ENCODE measurements at regions not wholly inside any gene's neighbourhood (a gene's known extent, or its start where the extent isn't known, plus 50 kb on each side); places are given as distances from the start of the nearest gene placed in this dataset.

DNA sequence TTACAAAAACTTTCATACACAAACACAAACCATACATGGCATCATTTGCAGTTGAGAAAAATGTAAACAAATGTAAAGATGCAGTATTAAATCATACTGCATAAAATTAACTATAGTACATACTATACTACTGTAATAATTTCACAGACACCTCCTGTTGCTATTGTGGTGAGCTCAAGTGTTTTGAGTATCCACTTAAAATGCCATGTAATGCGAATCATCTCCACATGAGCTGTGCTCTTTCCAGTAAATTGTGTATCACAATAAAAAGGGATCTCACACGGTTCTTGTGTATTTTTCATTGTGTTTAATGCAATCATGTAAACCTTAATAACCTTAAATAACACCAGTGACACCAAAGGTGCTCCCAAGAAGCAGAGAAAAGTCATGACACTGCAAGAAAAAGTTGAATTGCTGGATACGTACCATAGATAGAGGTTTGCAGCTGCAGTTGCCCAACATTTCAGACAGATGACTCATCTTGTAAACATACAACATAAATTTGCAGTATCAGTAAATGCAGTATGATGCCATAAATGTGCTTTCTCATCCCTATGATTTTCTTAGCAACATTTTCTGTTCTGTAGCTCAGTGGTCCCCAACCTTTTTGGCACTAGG, 166.6 kb downstream of the RAP2A start:
- FAIRE-seq = no peak
- CTCF ChIA-PET (ENCODE audit: partially characterized antibody) = no interaction called here
- no peak overlapping the region for H4K91ac ChIP-seq (replicated peaks; ENCODE audit: insufficient read length, low read length)

More for the DNA sequence above, 166.6 kb downstream of the RAP2A start:
- H3K4ac ChIP-seq (replicated peaks; ENCODE audit: insufficient read length, low read depth, low read length) = no peak overlapping the region
- no peak overlapping the region for H3K27ac ChIP-seq (ENCODE audit: low read depth, low read length)
- H3K23ac ChIP-seq (ENCODE audit: insufficient read length) = no peak overlapping the region
- no peak overlapping the region for H3K4me3 ChIP-seq (ENCODE audit: extremely low read depth in 1 of 4, insufficient read depth in 2 of 4, low read depth in 3 of 4, low read length in 4 of 4)
- no peak overlapping the region for H2BK120ac ChIP-seq (replicated peaks; ENCODE audit: low read depth, low read length)
- TF ChIP-seq NRF1 (IDR thresholded peaks at IDR 0.05; ENCODE audit: low read depth, low read length) (no peak), CEBPB (IDR thresholded peaks at IDR 0.05; ENCODE audit: low read depth, low read length) (no peak)
- H2AFZ ChIP-seq (ENCODE audit: low read length) = no peak overlapping the region
- no peak overlapping the region for H2BK12ac ChIP-seq (ENCODE audit: low read depth, low read length)
- no peak for DNase-seq (ENCODE audit: low read depth in 1 of 2, low spot score in 2 of 2)
- WGBS, 2 experiments (ENCODE audit: extremely low coverage in 1 of 2, insufficient coverage in 1 of 2, insufficient read length in 1 of 2, insufficient replicate concordance in 2 of 2, low coverage in 1 of 2, low lambda C conversion rate in 2 of 2, missing lambda C conversion rate in 1 of 2) = 81% methylated on average over 3 of the region's 3 CpGs; no CpG with 5 or more reads in 1 of the 2 experiments
- POLR2A ChIA-PET (ENCODE audit: partially characterized antibody) = no interaction called here
- H3K4me1 ChIP-seq (replicated peaks in 1 of 4; ENCODE audit: control insufficient read depth in 3 of 4, insufficient read depth in 4 of 4, low read length in 3 of 4) = no peaks in the 10 kb centered on the region; a peak in 1 of 7 replicates
- H3K56ac ChIP-seq (replicated peaks; ENCODE audit: insufficient read length, low read depth, low read length) = no peak overlapping the region
- H3K36me3 ChIP-seq (ENCODE audit: control insufficient read depth in 2 of 4, insufficient read depth in 4 of 4, low read length in 3 of 4) = no peaks in the 10 kb centered on the region
- H2BK15ac ChIP-seq (ENCODE audit: low read length) = no peak overlapping the region
- H3K79me2 ChIP-seq (ENCODE audit: control insufficient read depth in 1 of 2, insufficient read depth in 2 of 2, low read length in 2 of 2) = no peaks in the 10 kb centered on the region
- no peaks in the 10 kb centered on the region for H3K27me3 ChIP-seq (replicated peaks in 1 of 4; ENCODE audit: control insufficient read depth in 3 of 4, extremely low read depth in 1 of 4, insufficient read depth in 3 of 4, low read length in 3 of 4)
- H3K18ac ChIP-seq (ENCODE audit: extremely low read depth, low read length) = no peak overlapping the region
- H2BK5ac ChIP-seq (ENCODE audit: low read depth, low read length) = no peak overlapping the region
- no peaks in the 10 kb centered on the region for H3K79me1 ChIP-seq (ENCODE audit: low read depth, low read length)
- no peak overlapping the region for H3K14ac ChIP-seq (ENCODE audit: insufficient read length)
- H2AK5ac ChIP-seq (ENCODE audit: low read depth, low read length) = no peak overlapping the region
- no peak overlapping the region for H2BK20ac ChIP-seq (ENCODE audit: low read length)
- H3K9ac ChIP-seq (replicated peaks in 1 of 4; ENCODE audit: extremely low read depth in 1 of 4, low read depth in 3 of 4, low read length in 3 of 4) = no peak overlapping the region
- H4K8ac ChIP-seq (ENCODE audit: extremely low read depth, insufficient read depth, low read length) = no peak overlapping the region
- H3K4me2 ChIP-seq (ENCODE audit: insufficient read depth in 1 of 2, low read depth in 2 of 2, low read length in 2 of 2) = no peak overlapping the region
- H3K23me2 ChIP-seq (ENCODE audit: low read depth, low read length) = no peaks in the 10 kb centered on the region
- peaks cover 16 to 17% of the 10 kb centered on the region in 2 experiments; a peak in 3 of 4 replicates for H3K9me3 ChIP-seq (ENCODE audit: insufficient read depth in 2 of 2, low read depth in 1 of 2, low read length in 1 of 2)
- no peaks in the 10 kb centered on the region for H4K20me1 ChIP-seq (replicated peaks in 1 of 2; ENCODE audit: control insufficient read depth in 1 of 2, insufficient read depth in 2 of 2, low read length in 2 of 2)
- no peak overlapping the region for H4K5ac ChIP-seq (ENCODE audit: insufficient read length, low read depth, low read length)
